CD4-positive, alpha-beta T cell treated with Interleukin-2 at 100 ng/mL for 4 hours (primary cell): ENCODE measurements at regions not wholly inside any gene's neighbourhood (a gene's known extent, or its start where the extent isn't known, plus 50 kb on each side); places are given as distances from the start of the nearest gene placed in this dataset.
"Not testable (repeated sequence)": the region's sequence is repeated elsewhere in the genome, so short reads cannot be mapped to it uniquely, and the experiment has no call there.

Source experiments
- DNase-seq: peaks from one replicate; pipeline ENCODE4 v3.0.0-alpha.2; 2020; ENCODE audit warnings: low spot score

DNA sequence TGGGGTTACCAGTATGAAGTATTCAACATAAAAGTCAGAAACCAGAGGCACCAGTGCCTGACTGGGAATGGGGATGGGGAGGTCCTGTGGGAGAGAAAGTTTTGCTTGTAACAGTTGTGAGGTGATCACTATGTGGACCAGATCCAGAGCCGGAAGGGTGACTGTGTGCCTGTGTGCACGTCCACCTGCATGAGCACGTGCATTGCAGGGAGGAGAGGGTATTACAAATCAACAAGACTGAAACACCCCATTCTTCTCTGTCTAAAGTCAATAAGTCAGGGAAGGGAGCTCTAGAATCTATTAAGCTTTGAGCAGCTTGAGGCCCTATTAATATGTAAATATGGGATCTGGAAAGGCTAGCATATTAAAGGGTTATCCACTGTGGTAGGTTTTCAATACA is 241.0 kb upstream of the ACVR2A start:
- DNase-seq: no peak

DNA sequence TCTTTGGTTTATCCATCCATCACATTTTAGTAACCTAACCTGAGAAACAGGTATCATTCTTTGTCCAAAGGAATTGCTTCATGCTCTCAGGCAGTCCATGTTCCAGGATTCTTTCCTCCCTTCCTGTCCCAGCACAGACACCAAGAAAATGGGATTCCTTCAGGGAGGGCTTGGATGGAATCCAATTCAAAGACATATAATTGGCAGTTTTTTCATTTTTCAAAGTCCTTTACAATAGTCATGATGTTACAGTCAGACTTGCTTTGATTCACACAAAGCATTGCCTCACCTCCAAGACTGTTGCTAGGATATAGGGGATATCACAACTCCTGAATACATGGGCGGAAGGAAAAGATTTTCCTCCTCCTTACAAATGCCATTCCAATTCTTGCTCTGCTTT is 241.4 kb upstream of the ACVR2A start:
- DNase-seq: no peak

DNA sequence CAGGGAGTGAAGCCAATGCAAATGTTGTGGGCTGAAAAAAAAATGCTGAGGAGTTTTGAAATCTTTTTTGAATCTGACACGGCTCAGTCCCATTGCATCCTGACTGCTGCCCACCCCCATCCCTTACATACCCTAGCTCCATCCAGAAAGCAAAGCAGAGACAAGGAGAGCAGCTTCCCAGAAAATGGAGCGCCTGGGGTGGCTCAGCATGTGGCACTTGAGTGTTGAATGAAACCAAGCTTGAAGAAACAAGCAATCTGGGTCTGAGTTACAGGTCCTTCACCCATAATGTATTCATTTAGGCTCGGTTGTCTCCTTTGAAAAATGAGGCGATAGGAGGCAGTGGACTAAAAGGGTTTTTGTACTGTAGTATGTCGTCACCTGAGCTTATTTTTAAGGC is 244.2 kb upstream of the ACVR2A start:
- DNase-seq: no peak

DNA sequence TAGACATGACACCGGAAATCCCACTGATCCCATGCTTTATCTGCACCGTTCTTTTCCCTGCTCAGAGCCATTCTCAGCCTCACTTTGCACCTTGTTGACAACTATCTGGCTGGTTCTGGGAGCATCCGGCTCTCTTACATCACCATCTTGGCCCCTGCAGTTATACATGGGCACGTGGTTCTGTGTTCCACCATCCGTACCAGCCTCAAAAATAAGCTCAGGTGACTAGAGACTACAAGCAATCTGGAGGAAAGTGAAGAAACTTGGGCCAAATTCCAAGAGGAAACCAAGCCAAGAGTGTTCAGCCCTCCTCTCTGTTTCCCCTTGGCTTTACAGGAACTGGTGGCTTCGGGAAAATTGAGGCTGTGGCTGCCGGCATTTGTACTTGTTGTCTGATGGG is 244.6 kb upstream of the ACVR2A start:
- DNase-seq: no peak

DNA sequence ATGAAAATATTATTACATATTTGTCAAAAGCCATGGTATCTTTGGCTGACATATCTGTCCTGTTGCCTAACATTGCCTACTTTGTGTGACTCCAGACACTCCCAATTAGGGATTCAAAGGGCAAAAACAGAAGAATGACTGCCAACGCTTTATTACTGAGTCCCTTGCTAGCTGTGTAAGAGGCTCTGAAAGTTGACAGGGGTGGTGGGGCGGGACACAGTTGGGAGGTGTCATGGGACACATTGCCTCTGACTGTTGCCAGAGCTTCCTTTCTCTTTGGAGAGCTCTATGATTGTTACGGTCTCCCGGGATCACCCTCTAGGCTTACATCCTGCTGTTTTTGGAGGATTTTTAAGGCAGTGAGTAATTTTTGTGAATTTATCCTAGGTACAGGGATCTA is 249.6 kb upstream of the ACVR2A start:
- no peak for DNase-seq

DNA sequence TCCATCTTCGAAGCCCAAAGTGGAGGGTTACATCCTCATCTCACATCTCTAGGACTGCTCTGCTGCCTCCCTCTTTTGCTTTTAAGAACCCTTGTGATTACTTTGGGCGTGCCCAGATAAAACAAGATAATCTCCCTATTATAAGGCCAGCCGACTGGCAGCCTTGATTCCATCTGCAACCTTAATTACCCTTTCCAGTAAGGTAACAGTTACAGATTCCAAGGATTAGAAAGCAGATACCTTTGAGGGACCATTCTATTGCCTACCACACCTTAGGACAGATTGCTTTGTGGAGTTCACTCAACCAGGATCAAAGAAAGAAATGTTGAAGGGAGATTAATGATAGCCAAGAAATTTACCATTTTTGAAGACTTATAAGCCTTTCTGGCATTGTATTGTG is 250.8 kb upstream of the ACVR2A start:
- DNase-seq: no peak

DNA sequence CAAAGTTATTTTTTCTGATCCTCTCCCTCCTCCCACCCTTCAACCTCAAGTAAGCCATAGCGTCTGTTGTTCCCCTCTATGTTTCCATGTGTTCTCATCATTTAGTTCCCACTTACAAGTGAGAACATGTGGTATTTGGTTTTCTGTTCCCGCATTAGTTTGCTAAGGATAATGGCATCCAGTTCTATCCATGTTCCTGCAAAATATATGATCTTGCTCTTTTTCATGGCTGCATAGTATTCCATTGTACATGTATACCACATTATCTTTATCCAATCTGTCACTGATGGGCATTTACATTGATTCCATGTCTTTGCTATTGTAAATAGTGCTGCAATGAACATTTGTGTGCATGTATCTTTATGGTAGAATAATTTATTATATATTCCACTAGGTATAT is 252.0 kb upstream of the ACVR2A start:
- DNase-seq: not testable (repeated sequence)

DNA sequence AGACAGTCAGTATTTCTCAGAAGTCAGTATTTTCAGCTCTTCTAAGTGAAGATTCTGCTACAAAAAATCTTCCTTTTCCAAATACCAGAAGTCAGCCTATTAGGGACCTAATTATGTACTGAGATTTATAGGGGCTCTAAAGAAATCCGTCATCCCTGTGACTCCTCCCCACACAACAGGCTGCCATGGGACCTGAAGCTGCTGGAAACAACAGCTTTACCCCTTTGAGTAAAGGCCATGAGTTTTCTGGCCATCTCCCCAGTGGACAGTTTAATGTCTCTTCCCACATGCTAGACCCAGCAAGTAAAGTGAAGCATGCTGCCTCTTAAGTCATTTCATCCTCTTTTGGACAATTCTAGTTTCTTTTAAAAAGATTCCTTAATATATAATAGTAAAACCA is 255.7 kb upstream of the ACVR2A start:
- DNase-seq: no peak

DNA sequence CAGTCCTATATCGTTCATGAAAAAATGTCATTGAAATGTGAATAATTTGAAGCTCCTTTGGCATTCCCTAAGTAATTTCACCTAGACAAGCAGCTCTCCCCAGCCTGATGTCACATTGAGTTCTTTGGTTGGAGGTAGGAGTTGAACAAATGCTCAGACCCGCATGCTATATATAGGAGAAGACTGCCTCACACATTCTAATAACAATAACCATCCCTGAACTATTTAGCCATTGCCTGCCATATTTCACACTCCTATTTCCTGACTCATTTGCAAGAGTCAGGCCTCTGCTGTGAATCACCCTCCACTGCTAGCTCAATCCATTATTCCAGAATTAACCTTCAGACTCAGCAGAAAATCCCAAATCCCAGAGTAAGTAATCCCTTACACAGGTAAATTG is 256.6 kb upstream of the ACVR2A start:
- DNase-seq: no peak

DNA sequence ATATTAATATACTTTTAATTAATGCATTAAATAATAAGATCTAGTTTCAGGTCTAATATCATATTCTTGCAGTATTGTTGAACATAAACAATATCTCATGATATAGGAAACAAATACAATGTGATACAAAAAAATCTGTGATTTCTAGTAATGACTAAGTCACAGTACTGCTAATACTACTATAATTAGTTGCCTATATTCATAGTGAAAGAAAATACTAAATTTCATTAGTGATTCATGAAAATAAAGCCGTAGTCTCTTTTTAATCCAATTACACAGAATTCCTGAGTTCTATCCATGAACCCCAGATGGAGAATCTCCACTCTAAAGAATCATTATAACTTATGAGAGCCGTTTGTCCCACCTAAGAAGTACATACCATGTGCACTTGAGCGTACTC is 266.3 kb upstream of the ACVR2A start:
- DNase-seq: no peak

DNA sequence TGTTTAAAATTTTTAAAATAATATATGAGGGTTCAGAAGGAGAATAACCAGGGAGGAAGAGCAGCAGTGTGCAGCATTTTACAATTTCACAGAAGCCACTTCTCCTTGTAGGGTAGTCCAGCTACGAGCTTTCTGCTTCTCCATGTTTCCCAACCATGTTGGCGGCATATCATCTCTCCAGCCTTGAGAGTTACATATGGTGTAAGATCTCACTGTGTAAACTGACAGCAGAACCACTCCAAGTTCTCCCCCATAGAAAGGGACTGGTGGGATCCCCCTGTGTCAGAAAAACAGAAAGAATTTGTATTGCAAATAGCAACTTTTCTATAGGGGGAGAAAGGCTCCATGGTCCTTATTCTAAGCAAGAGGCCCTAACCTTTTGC is 266.8 kb upstream of the ACVR2A start:
- no peak for DNase-seq

DNA sequence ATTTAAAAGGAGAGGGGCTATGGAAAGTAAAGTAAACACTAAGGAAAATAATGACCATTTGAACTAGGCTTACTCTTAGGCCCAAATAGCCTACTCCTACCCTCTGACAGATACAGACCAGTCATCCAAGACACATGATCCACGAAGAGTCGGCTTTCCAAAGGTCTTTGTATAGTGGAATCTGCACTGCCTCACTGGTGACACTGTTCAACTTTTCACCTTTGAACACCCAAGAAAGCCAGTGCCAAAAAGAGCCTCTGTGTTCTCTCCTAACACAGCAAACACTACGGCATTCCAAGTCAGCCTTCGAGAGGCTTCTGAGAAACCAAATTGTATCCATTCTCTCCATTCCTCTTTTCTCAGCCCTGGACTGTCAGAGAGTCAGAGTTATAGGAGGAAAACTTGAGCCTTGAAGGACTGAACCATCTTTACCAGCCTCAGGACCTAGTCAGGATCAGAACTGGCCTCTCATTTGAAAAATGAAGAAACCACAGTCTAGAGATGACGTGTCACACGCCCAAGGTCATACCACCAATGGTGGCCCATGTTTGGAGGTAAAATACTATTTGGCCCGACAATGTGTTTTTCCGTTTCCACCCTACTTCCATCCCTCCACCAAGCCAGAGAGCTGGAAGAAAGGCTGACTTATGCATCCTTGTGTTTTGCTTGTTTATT is 267.4 kb upstream of the ACVR2A start:
- DNase-seq: no peak

DNA sequence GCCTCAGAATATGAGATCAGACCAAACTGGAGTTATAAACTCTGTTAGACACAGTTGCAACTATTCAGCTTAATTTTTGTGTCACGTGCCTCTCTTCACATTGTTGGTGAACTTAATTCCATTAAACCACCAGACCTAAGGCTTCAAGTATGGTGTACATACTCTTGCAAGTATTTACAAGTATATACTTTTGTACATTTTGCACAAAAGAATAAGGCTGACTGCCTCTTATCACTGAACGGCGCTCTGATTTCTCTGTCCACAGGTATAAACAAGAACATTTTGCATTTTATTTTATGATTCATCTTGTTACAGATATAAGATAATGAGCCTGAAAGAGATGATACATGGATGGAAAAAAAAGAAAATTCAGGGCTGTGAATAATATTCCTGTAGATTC is 269.7 kb upstream of the ACVR2A start:
- DNase-seq: no peak

DNA sequence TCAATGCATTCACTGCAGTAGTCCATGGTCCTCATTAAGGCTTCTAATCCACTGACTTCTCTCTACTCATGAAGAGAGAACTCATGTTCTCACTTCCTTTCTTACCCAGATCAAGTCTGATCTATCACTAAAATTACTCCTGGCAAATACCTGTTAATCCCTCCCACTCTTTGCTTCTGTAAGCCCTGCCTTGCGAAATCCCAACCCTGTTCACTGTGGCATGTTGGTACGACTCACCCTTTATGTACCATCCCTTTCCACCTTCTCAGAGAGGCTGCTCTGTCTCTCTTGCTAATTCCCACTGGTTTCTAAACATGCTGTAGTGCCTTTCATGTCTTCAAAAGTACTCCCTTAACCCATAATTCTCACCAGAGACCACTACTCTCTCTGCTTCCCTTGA is 272.2 kb upstream of the ACVR2A start:
- DNase-seq: no peak

DNA sequence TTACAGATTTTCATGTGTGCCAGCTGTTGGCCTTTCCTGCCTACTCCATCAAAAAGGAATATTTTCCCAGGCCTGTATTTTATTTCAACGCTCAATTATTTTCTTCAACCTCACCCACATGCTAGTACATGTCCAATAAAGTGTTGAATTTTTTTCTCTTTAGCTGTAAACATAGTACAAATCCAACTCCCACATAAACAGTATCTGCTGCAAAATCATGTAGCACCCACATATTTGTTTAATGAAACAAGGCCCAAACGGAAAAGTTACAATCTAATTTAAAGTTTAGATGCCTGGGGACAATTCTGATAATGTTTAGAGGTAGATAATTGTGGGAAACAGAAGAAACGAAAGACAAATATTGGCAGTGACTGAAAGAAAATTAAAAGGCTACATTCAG is 275.4 kb upstream of the ACVR2A start:
- no peak for DNase-seq

DNA sequence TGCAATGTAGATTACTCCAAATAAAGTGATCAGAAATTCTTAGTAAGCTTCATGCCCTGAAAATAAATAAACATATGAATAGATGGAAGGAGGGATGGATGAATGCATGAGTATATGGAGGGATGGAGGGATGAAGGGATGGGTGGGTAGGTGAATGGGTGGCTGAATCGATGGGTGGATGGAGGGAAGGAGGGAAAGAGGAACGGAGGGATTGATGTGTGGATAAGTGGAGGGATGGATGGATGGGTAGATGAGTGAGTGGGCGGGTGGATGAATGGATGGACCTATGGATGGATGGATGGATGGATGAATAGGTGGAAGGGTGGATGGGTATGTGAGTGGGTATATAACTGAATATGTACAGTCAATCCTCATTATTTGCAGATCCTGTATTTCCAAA is 276.7 kb upstream of the ACVR2A start:
- no peak for DNase-seq

DNA sequence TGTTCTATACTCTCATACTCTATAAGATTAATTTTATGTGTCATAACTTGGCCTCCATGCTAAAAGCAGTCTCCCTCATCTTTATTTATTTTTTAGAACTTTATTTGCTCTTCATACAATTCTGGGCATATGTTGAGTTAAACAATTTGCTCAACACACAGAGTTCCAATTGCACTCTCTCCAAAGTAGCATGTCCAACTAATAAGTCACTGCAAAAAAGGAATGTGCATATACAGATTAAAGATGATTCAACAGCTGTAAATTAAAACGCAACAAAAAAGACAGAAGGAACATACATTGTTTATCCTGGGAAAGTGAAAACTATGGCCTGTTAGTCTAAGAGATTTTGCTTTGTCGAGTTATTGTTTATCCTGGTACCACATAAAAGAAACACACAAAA is 277.7 kb upstream of the ACVR2A start:
- DNase-seq: no peak

DNA sequence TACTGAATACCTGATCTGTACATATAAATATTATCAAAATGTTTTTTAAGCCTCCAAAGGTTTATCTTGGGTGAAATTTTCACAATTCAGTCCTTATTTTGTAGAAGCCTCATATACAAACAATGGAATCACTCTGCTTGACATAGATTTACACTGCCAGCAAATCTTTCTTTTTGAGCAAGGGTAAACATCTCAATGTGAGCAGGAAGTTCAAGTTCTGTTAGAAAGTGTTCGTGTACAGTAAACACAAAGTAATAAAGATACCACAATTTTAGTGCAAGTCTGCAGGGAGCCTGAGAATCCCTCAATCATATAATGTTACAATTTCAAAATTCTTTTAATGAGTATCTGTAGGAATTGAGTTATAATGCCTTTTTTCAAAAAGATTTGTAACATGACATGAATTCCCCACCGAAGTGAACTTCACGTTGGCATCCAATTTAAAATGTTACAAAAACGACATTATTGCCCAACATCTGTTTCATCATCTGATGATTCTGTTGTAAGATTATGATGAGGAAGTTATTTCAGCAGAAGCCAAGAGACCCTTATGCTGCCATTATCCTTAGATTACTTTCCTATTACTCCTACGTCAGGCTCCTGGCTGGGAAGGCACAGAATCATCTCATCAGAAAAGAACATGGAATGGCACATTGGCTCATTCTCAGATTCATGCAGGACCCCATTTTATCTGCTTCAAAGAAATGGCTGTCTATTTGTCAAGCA is 283.9 kb upstream of the ACVR2A start:
- DNase-seq: no peak

DNA sequence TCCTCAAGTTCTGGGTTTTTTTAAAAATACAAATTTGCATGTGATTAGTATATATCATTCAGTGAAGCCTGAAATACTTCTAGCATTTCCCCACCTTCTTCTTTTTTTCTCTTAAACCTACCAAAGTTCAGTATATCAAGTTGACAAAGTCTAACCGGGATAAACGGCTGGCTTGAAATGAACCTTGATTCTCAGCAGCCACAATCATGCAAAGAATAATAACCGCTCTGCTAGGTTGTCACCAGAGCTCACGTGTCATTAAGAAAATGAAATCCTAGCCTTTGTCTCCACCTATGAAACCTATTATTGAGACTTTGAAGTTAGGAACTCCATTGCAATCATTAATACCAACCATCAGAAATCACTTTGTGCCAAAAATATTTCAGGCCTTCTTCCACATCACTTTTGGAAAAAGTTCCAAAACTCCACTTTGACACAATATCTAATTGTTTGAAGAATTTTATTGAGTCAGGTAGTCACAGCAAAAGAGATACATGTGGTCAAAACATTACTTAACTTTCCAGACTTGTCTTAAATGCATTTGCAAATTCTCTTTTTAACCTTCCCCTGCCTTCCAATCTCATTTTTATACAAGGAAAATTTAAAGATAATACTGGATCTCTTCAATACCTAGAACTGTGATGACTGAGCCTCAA is 285.6 kb upstream of the ACVR2A start:
- DNase-seq: no peak

DNA sequence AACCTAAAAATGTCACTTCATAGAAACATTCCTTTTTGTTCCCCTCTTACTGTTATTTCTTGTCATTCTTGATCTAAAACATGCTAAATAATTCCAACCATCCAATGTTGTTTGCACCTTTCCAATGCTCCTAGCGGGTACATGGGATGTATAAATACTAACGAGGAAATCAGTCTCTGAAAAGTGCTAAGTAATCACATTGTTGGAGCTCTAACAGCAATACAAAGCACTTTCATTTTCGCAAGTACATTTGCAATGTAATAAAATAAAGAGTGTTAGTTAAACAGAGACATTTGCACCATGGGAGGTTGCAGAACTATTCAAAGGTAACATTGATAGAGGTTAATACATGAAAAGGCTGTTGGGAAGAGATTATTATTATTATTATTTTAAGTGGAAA is 286.2 kb upstream of the ACVR2A start:
- no peak for DNase-seq

DNA sequence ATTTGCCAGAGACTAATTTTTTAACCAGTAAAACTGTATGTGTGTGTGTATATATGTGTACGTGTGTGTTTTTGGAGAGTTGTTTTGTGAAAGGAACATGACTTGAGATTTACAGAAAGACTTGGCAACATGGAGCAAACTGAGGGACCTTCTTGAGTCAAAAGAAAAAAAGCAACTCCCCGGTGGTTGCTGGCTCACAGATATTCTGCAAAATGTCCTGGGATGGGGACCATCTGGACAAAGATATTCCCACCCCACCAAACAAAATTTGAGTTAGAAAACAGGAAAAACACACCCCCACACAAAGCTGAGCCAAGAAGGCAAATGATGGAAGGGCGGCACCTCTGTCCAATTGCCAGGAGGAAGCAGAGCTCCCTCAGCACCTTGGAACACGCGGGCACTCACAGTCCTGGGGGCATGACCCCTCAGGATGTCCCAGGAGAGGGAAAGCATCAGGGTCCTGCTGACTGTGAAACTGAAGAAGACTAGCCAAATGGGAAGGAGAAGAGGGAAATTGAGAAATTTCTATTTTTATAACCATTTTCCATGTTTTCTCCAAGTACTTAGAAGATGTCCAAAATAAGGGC is 290.2 kb upstream of the ACVR2A start:
- DNase-seq: no peak

DNA sequence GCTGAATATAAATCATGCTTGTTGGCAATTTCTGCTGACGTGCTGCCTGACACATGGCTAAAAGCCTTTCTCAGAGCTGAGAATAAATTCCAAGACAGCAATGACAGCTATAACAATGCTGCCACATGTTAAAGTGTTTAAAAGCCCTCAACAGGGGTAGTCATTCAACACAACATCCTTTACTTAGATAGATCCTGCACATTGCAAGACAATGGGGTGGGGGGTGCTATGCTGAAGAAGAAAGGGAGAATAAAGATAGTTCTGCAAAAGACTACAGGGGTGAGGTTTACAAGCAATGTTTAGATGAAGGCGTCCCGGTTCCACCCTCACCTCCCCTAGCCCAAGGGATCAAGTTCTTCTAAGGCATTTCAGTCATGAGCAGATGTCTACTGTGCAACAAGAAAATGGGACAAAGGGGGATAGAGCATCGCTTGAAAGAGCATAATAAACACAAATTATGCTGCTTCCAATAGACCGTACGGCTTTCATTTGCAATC is 291.0 kb upstream of the ACVR2A start:
- DNase-seq: no peak
